RPMI7951 (cell line): ENCODE measurements at regions not wholly inside any gene's neighbourhood (a gene's known extent, or its start where the extent isn't known, plus 50 kb on each side); places are given as distances from the start of the nearest gene placed in this dataset.
"Not testable (repeated sequence)": the region's sequence is repeated elsewhere in the genome, so short reads cannot be mapped to it uniquely, and the experiment has no call there.

Experiments used
- DNase-seq: peaks from one replicate; pipeline ENCODE4 v3.0.0-alpha.2; 2012; ENCODE audit warnings: low read depth

GRCh38 chr2:193868833-193869232 is 1674.1 kb upstream of the TMEFF2 start:
- peak; percentile 25 for DNase-seq

- DNase-seq, result no peak
Observed at GRCh38 chr2:193868132-193868531, 1673.4 kb upstream of the TMEFF2 start.

GRCh38 chr2:193867454-193867853 is 1672.7 kb upstream of the TMEFF2 start:
- DNase-seq, result no peak

GRCh38 chr2:193861557-193861956 is 1666.8 kb upstream of the TMEFF2 start:
- DNase-seq, result no peak

GRCh38 chr2:193847991-193848390 is 1653.3 kb upstream of the TMEFF2 start:
- no peak for DNase-seq

GRCh38 chr2:193847130-193847529 is 1652.4 kb upstream of the TMEFF2 start:
- peak; percentile 43 for DNase-seq

- DNase-seq, result no peak
Observed at GRCh38 chr2:193845604-193846003, 1650.9 kb upstream of the TMEFF2 start.

- no peak for DNase-seq
Observed at GRCh38 chr2:193843675-193844074, 1648.9 kb upstream of the TMEFF2 start.

- DNase-seq, result no peak
Observed at GRCh38 chr2:193841384-193842150, 1646.8 kb upstream of the TMEFF2 start.

GRCh38 chr2:193837111-193837738 is 1642.5 kb upstream of the TMEFF2 start:
- no peak for DNase-seq

- DNase-seq, result not testable (repeated sequence)
Observed at GRCh38 chr2:193836424-193837006, 1641.8 kb upstream of the TMEFF2 start.

GRCh38 chr2:193833895-193834294 is 1639.2 kb upstream of the TMEFF2 start:
- peak; percentile 51 for DNase-seq

GRCh38 chr2:193824474-193824873 is 1629.7 kb upstream of the TMEFF2 start:
- peak; percentile 72 for DNase-seq

- no peak for DNase-seq
Observed at GRCh38 chr2:193818801-193819499, 1624.2 kb upstream of the TMEFF2 start.

GRCh38 chr2:193816008-193816407 is 1621.3 kb upstream of the TMEFF2 start:
- no peak for DNase-seq

GRCh38 chr2:193810533-193810932 is 1615.8 kb upstream of the TMEFF2 start:
- no peak for DNase-seq

GRCh38 chr2:193808877-193809276 is 1614.1 kb upstream of the TMEFF2 start:
- DNase-seq, result no peak

GRCh38 chr2:193806088-193806774 is 1611.5 kb upstream of the TMEFF2 start:
- no peak for DNase-seq

- no peak for DNase-seq
Observed at GRCh38 chr2:193796847-193797246, 1602.1 kb upstream of the TMEFF2 start.

- peak; percentile 21 for DNase-seq
Observed at GRCh38 chr2:193793914-193794313, 1599.2 kb upstream of the TMEFF2 start.

GRCh38 chr2:193783681-193784080 is 1588.9 kb upstream of the TMEFF2 start:
- DNase-seq, result no peak

- DNase-seq, result no peak
Observed at GRCh38 chr2:193778293-193778692, 1583.6 kb upstream of the TMEFF2 start.
